Heart right ventricle (tissue), 16 donors: ENCODE measurements at regions not wholly inside any gene's neighbourhood (a gene's known extent, or its start where the extent isn't known, plus 50 kb on each side); places are given as distances from the start of the nearest gene placed in this dataset.

Source experiments
- ATAC-seq, 8 donors: fragments of 200-7000 bp; cut with Tn5 transposase; one replicate each; pipeline ENCODE4 v1.9.1; 2020; ENCODE audit warnings: mild to moderate bottlenecking in 8 of 8, moderate library complexity in 8 of 8, moderate number of reproducible peaks in 1 of 8
- DNase-seq, 2 donors: peaks; one replicate each; pipeline ENCODE4 v3.0.0-alpha.2; 2020
- H3K27ac ChIP-seq, 10 donors: fragments of 200-600 bp; sonication (generic) in 2 of 10; one replicate each; pipeline versions ENCODE4 v1.5.0 to v1.8.0; 2020 to 2022; ENCODE audit warnings: mild to moderate bottlenecking in 3 of 10
- H3K27me3 ChIP-seq, 7 donors: fragments of 200-600 bp; one replicate each; pipeline ENCODE4 v1.8.0; 2021 to 2022; ENCODE audit warnings: mild to moderate bottlenecking in 2 of 7
- H3K36me3 ChIP-seq, 9 donors: fragments of 200-600 bp; sonication (generic) in 1 of 9; one replicate each; pipeline versions ENCODE4 v1.5.0 to v1.8.0; 2020 to 2022; ENCODE audit warnings: mild to moderate bottlenecking in 2 of 9
- H3K4me1 ChIP-seq, 9 donors: fragments of 200-600 bp; sonication (generic) in 1 of 9; one replicate each; pipeline versions ENCODE4 v1.5.0 to v1.8.0; 2020 to 2022; ENCODE audit warnings: mild to moderate bottlenecking in 4 of 9
- H3K4me3 ChIP-seq, 10 donors: fragments of 200-600 bp; sonication (generic) in 2 of 10; one replicate each; pipeline versions ENCODE4 v1.5.0 to v1.8.0; 2020 to 2022; ENCODE audit warnings: mild to moderate bottlenecking in 7 of 10, moderate library complexity in 2 of 10
- H3K9me3 ChIP-seq, 11 donors: fragments of 200-600 bp in 10 of 11; sonication (generic) in 2 of 11; one replicate each; pipeline versions ENCODE4 v1.5.0 to v1.8.0; 2013 to 2022; ENCODE audit warnings: mild to moderate bottlenecking in 2 of 11, control low read depth in 1 of 11, moderate library complexity in 1 of 11
- WGBS, 2 donors: extraction: QIAGEN DNeasy Blood & Tissue Kit; methylation state at CpG; one replicate each; pipeline ENCODE4 v1.1.7; 2013; ENCODE audit warnings: inconsistent platforms in 1 of 2; 5-methylcytosine and 5-hydroxymethylcytosine counted together
- intact Hi-C, 10 donors: fragments of 100-400 bp; cut with DNase I; formaldehyde crosslinking; loops; one replicate each; pipeline versions ENCODE4 v1.11.1 to v1.14.2; 2022
- TF ChIP-seq, protein P1 (sequence below), 9 donors: fragments of 200-600 bp; sonication (generic) in 2 of 9; IDR thresholded peaks; one replicate each; pipeline versions ENCODE4 v1.5.0 to v1.8.0; 2021 to 2022; ENCODE audit warnings: antibody characterized with exemption in 9 of 9, mild to moderate bottlenecking in 5 of 9, moderate library complexity in 1 of 9
- donor health status: Arrhythmogenic right ventricular cardiomyopathy.
- donor health status: ischemic (EF 13 %, LVEDD 7.1; RV severe dilation, severe dysfunction).
- donor health status: healthy with polysubstance abuse.
- donor health status: DM: no; HTN: yes; CAD: no.
- donor health status: DM: no; HTN: no; CAD: no.
- donor health status: ischemic (EF 25% LVEDD 6.9; RV normal size, moderate dysfunction).
- donor health status: ischemic (EF 25% LVEDD 5.7; RV mildly dilated, moderate dysfunction).
- donor health status: healthy.
- donor health status: DM: yes; HTN: yes; CAD: no.
- donor health status: Ischemic cardiomyopathy.
- donor health status: ischemic (EF 35%, LVEDD 5.7; RV mildly dilated, moderate dysfunction).
- donor health status: nonischemic (EF 11% LVEDD 7.7; RV severe dilation, severe dysfunction).
- donor health status: DM: yes; HTN: yes; CAD: no.
- donor health status: PGD.
- donor health status: ischemic (EF 29% LVEDD 5.4; RV normal size, mild dysfunction).
- donor health status: nonischemic (EF 23%, LVEDD 6.1; RV moderate dilation, normal function).

GRCh38 chr14:82394916-82395315 lies 861.3 kb upstream of the SEL1L start:
- TF ChIP-seq, protein P1, sequence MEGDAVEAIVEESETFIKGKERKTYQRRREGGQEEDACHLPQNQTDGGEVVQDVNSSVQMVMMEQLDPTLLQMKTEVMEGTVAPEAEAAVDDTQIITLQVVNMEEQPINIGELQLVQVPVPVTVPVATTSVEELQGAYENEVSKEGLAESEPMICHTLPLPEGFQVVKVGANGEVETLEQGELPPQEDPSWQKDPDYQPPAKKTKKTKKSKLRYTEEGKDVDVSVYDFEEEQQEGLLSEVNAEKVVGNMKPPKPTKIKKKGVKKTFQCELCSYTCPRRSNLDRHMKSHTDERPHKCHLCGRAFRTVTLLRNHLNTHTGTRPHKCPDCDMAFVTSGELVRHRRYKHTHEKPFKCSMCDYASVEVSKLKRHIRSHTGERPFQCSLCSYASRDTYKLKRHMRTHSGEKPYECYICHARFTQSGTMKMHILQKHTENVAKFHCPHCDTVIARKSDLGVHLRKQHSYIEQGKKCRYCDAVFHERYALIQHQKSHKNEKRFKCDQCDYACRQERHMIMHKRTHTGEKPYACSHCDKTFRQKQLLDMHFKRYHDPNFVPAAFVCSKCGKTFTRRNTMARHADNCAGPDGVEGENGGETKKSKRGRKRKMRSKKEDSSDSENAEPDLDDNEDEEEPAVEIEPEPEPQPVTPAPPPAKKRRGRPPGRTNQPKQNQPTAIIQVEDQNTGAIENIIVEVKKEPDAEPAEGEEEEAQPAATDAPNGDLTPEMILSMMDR (IDR thresholded peaks at IDR 0.05): no peak

GRCh38 chr14:82398256-82398655 lies 864.6 kb upstream of the SEL1L start:
- no peaks in the 10 kb centered on the region for H3K27me3 ChIP-seq
- WGBS, 2 donors: 16% methylated on average over 4 of the region's 4 CpGs
- TF ChIP-seq, protein P1 (IDR thresholded peaks at IDR 0.05): no peak
- no peaks in the 10 kb centered on the region for H3K36me3 ChIP-seq
- ATAC-seq: no peak
- DNase-seq: no peak
- intact Hi-C loops: no loop called here
- H3K27ac ChIP-seq: no peak overlapping the region
- H3K9me3 ChIP-seq: no peaks in the 10 kb centered on the region
- H3K4me3 ChIP-seq: no peak overlapping the region
- peaks cover 0 to 3% (median 0%) of the 10 kb centered on the region in 9 donors for H3K4me1 ChIP-seq

More at GRCh38 chr14:82394916-82395315, 861.3 kb upstream of the SEL1L start:
- Histone ChIP-seq H3K27ac (no peak overlapping the region), H3K4me1 (peaks cover 0 to 3% (median 0%) of the 10 kb centered on the region in 9 donors), H3K27me3 (no peaks in the 10 kb centered on the region), H3K4me3 (no peak overlapping the region), H3K9me3 (no peaks in the 10 kb centered on the region), H3K36me3 (no peaks in the 10 kb centered on the region)
- DNase-seq (no peak), ATAC-seq (no peak)
- intact Hi-C loops: no loop called here
- WGBS, 2 donors: 84 to 91% methylated on average over 2 of the region's 2 CpGs

DNA sequence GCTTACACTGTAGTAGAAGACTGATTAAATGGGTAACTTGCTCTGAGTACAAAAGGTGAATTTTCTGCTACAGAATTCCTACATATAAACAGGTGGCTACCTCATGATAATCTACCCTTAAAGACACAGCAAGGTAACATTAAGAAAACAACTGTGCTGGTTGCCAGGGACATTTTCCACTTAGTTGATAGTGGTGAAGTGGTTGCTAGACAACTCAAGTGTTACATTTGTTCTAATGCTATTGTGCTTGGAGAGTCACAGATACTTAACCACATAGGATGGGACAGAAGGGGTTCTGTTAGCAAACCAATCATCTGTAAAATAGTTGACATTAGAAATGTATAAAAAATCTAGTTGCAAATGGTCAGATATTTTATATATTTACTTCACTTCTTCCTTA lies 870.3 kb upstream of the SEL1L start:
- Histone ChIP-seq H3K27ac (no peak overlapping the region), H3K36me3 (no peaks in the 10 kb centered on the region), H3K27me3 (no peaks in the 10 kb centered on the region), H3K9me3 (peaks cover 0 to 3% (median 0%) of the 10 kb centered on the region in 11 donors), H3K4me1 (no peaks in the 10 kb centered on the region), H3K4me3 (no peak overlapping the region)
- no peak for DNase-seq
- intact Hi-C loops: no loop called here
- peak in 1 of 8 donors; percentile 56 for ATAC-seq
- TF ChIP-seq, protein P1 (IDR thresholded peaks at IDR 0.05): no peak

DNA sequence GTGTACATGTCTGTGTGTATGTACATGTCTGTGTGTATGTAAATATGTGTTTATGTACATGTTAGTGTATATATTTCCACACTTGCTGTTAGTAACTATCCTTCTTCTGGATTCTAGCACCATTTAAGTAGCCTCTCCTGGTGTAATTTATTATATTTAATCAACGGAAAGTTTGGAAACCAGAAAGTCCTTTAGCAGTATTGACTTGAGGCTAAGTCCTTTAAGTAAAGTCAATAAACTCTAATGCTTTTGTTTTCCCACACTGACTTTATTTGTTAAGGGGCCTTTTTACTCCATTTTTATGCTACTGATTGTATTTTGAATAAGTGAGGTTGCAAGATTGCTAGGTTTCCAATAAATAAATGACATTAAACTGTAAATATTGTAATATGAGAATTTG lies 876.4 kb upstream of the SEL1L start:
- H3K36me3 ChIP-seq: no peaks in the 10 kb centered on the region
- TF ChIP-seq, protein P1 (IDR thresholded peaks at IDR 0.05): no peak
- H3K27me3 ChIP-seq: no peaks in the 10 kb centered on the region
- no peaks in the 10 kb centered on the region for H3K4me1 ChIP-seq
- no peak overlapping the region for H3K27ac ChIP-seq
- peaks cover 0 to 5% (median 0%) of the 10 kb centered on the region in 11 donors for H3K9me3 ChIP-seq
- WGBS, 2 donors: 88 to 97% methylated on average over 1 of the region's 1 CpG
- intact Hi-C loops: no loop called here
- ATAC-seq: no peak
- DNase-seq: no peak
- H3K4me3 ChIP-seq: no peak overlapping the region

GRCh38 chr14:82411298-82411697 lies 877.6 kb upstream of the SEL1L start:
- TF ChIP-seq, protein P1 (IDR thresholded peaks at IDR 0.05): no peak
- no peak for DNase-seq
- Histone ChIP-seq H3K27ac (no peak overlapping the region), H3K4me3 (no peak overlapping the region), H3K27me3 (no peaks in the 10 kb centered on the region), H3K4me1 (no peaks in the 10 kb centered on the region), H3K36me3 (no peaks in the 10 kb centered on the region), H3K9me3 (peaks cover 0 to 17% (median 3%) of the 10 kb centered on the region in 11 donors)
- intact Hi-C loops: no loop called here
- ATAC-seq: no peak
